GM12878 (cell line): ENCODE measurements at regions not wholly inside any gene's neighbourhood (a gene's known extent, or its start where the extent isn't known, plus 50 kb on each side); places are given as distances from the start of the nearest gene placed in this dataset.

Source experiments
- ATAC-seq: fragments of 200-7000 bp; cut with Tn5 transposase; 3 replicates; pipeline ENCODE4 v1.9.1; 2020; ENCODE audit warnings: mild to moderate bottlenecking, moderate library complexity
- BruUV-seq: library from RNA; stranded (reverse); fragments of 400-500 nt; replicated peaks from 2 replicates; lab custom pipeline; 2021; lab: Mats Ljungman, UMichigan
- CTCF ChIA-PET: fragments of 300-600 bp; sonication (Branson Sonifier 250); formaldehyde crosslinking; extraction: SDS; loops from one replicate; lab custom pipeline; 2021; ENCODE audit warnings: inconsistent platforms; lab: Yijun Ruan, JAX
- POLR2A ChIA-PET: fragments of 350-600 bp; formaldehyde crosslinking; extraction: SDS; loops from one replicate; lab custom pipeline; 2021; ENCODE audit warnings: inconsistent platforms; lab: Charles Lee
- RAD21 ChIA-PET: fragments of 300-600 bp; sonication (Branson Sonifier 250); formaldehyde crosslinking; loops from one replicate; lab custom pipeline; 2023; ENCODE audit warnings: antibody characterized with exemption; ENCODE audit not compliant: unreplicated experiment; lab: Charles Lee
- SMC1A ChIA-PET: fragments of 300-600 bp; sonication (Branson Sonifier 250); formaldehyde crosslinking; loops from one replicate; lab custom pipeline; 2023; ENCODE audit not compliant: unreplicated experiment, uncharacterized antibody; lab: Charles Lee
- DNase-seq: peaks from one replicate; pipeline ENCODE4 v3.0.0-alpha.2; 2011; ENCODE audit warnings: low read depth, low spot score
- FAIRE-seq: peaks from 3 replicates; lab custom pipeline; 2011; peaks lifted over from hg19 to GRCh38; lab: Jason Lieb, UNC
- H2AFZ ChIP-seq: 2 replicates; pipeline ENCODE4 v1.6.0; 2011; ENCODE audit warnings: low read depth, low read length, control low read depth; ENCODE audit not compliant: control insufficient read depth
- H3K27ac ChIP-seq: 2 replicates; pipeline ENCODE4 v1.5.1; 2011; ENCODE audit warnings: control low read depth; ENCODE audit not compliant: control insufficient read depth, insufficient read depth
- H3K27me3 ChIP-seq, 2 experiments: replicated peaks in 1 of 2; 2 replicates each; pipeline versions ENCODE4 v1.6.0 to v1.6.1; 2011; ENCODE audit warnings: low read length in 1 of 2; ENCODE audit not compliant: control insufficient read depth in 2 of 2, insufficient read depth in 2 of 2
- H3K36me3 ChIP-seq, 2 experiments: 2 replicates each; pipeline ENCODE4 v1.5.1; 2011; ENCODE audit warnings: low read length in 1 of 2; ENCODE audit not compliant: control insufficient read depth in 2 of 2, insufficient read depth in 2 of 2
- H3K4me1 ChIP-seq: 2 replicates; pipeline ENCODE4 v1.6.1; 2011; ENCODE audit warnings: mild to moderate bottlenecking, low read length, moderate library complexity, mixed read lengths; ENCODE audit not compliant: control insufficient read depth, insufficient read depth
- H3K4me2 ChIP-seq: 2 replicates; pipeline ENCODE4 v1.6.0; 2011; ENCODE audit warnings: control low read depth; ENCODE audit not compliant: control insufficient read depth, insufficient read depth
- H3K4me3 ChIP-seq: fragments of 200-600 bp; sonication (generic); 2 replicates; pipeline ENCODE4 v1.5.1; 2016
- H3K79me2 ChIP-seq: 2 replicates; pipeline ENCODE4 v1.6.0; 2011; ENCODE audit warnings: low read length; ENCODE audit not compliant: control insufficient read depth, insufficient read depth
- H3K9ac ChIP-seq: 2 replicates; pipeline ENCODE4 v1.8.0; 2011; ENCODE audit warnings: low read length, control low read depth, mixed read lengths; ENCODE audit not compliant: control insufficient read depth, insufficient read depth
- H3K9me3 ChIP-seq: replicated peaks from 3 replicates; pipeline ENCODE4 v1.5.1; 2011; ENCODE audit warnings: mild to moderate bottlenecking, low read length; ENCODE audit not compliant: control insufficient read depth, insufficient read depth
- H4K20me1 ChIP-seq: 2 replicates; pipeline ENCODE4 v1.6.0; 2011; ENCODE audit not compliant: control insufficient read depth, insufficient read depth
- BACH1 ChIP-seq: fragments of 450-650 bp; IDR thresholded peaks from 2 replicates; pipeline ENCODE4 v1.6.1; 2017; ENCODE audit warnings: mild to moderate bottlenecking, borderline replicate concordance
- CHD1 ChIP-seq: IDR thresholded peaks from 2 replicates; pipeline ENCODE4 v1.6.1; 2012; ENCODE audit warnings: low read depth, low read length, improper control_type of control experiment
- CHD2 ChIP-seq: IDR thresholded peaks from 2 replicates; pipeline ENCODE4 v1.6.1; 2011; ENCODE audit warnings: low read depth, low read length, improper control_type of control experiment, borderline replicate concordance
- FOS ChIP-seq: IDR thresholded peaks from 3 replicates; pipeline ENCODE4 v1.6.1; 2011; ENCODE audit warnings: borderline replicate concordance; ENCODE audit not compliant: insufficient read length; ENCODE audit errors: extremely low read depth
- FOXM1 ChIP-seq: IDR thresholded peaks from 2 replicates; pipeline ENCODE4 v1.6.1; 2012; ENCODE audit warnings: low read depth, mild to moderate bottlenecking, inconsistent platforms, low read length, moderate library complexity
- MXI1 ChIP-seq: fragments of 150-350 bp; IDR thresholded peaks from 2 replicates; pipeline ENCODE4 v1.6.1; 2011; ENCODE audit warnings: low read depth, mild to moderate bottlenecking, inconsistent platforms, low read length, improper control_type of control experiment
- NR2F1 ChIP-seq: fragments of 450-650 bp; conservative IDR thresholded peaks from 2 replicates; pipeline ENCODE4 v1.6.1; 2017; ENCODE audit warnings: mild to moderate bottlenecking
- PAX8 ChIP-seq: fragments of 450-650 bp; IDR thresholded peaks from 2 replicates; pipeline ENCODE4 v1.6.1; 2017; ENCODE audit warnings: mild to moderate bottlenecking, moderate library complexity
- RBBP5 ChIP-seq: fragments of 200-600 bp; sonication (generic); conservative IDR thresholded peaks from 2 replicates; pipeline ENCODE4 v1.6.1; 2016
- RUNX3 ChIP-seq: IDR thresholded peaks from 2 replicates; pipeline ENCODE4 v1.6.1; 2012; ENCODE audit warnings: low read length, inconsistent platforms
- SP1 ChIP-seq: IDR thresholded peaks from one replicate; pipeline ENCODE4 v1.6.1; 2011; ENCODE audit warnings: low read depth, low read length
- SUZ12 ChIP-seq: fragments of 200-600 bp; sonication (generic); IDR thresholded peaks from one replicate; pipeline ENCODE4 v1.6.1; 2018; ENCODE audit warnings: antibody characterized with exemption, mild to moderate bottlenecking; ENCODE audit not compliant: unreplicated experiment
- ZNF622 ChIP-seq: fragments of 450-650 bp; IDR thresholded peaks from 2 replicates; pipeline ENCODE4 v1.6.1; 2017; ENCODE audit warnings: mild to moderate bottlenecking, inconsistent platforms
- ZSCAN29 ChIP-seq: fragments of 450-650 bp; IDR thresholded peaks from 2 replicates; pipeline ENCODE4 v1.6.1; 2017; ENCODE audit warnings: mild to moderate bottlenecking, moderate library complexity
- in situ Hi-C: fragments of 300-500 bp; cut with MboI; formaldehyde crosslinking; loops from 9 replicates; pipeline ENCODE4 v1.14.3; 2018; ENCODE audit warnings: mixed read lengths
- intact Hi-C: fragments of 100-400 bp; cut with micrococcal nuclease; formaldehyde crosslinking; loops from one replicate; pipeline ENCODE4 v1.14.2; 2022; ENCODE audit not compliant: unreplicated experiment
- TF ChIP-seq, protein P1 (sequence below): fragments of 450-650 bp; IDR thresholded peaks from 2 replicates; pipeline ENCODE4 v1.6.1; 2017; ENCODE audit warnings: mild to moderate bottlenecking, low read depth, inconsistent platforms; ENCODE audit not compliant: poor library complexity, severe bottlenecking
- TF ChIP-seq, protein P2 (sequence below): fragments of 150-350 bp; IDR thresholded peaks from 2 replicates; pipeline ENCODE4 v1.6.1; 2016; ENCODE audit warnings: low read depth, low read length
- TF ChIP-seq, protein P3 (sequence below): IDR thresholded peaks from 2 replicates; pipeline ENCODE4 v1.6.1; 2012; ENCODE audit warnings: low read length, inconsistent platforms
- TF ChIP-seq, protein P4 (sequence below): fragments of 450-650 bp; IDR thresholded peaks from 2 replicates; pipeline ENCODE4 v1.6.1; 2016; ENCODE audit warnings: mild to moderate bottlenecking

DNA sequence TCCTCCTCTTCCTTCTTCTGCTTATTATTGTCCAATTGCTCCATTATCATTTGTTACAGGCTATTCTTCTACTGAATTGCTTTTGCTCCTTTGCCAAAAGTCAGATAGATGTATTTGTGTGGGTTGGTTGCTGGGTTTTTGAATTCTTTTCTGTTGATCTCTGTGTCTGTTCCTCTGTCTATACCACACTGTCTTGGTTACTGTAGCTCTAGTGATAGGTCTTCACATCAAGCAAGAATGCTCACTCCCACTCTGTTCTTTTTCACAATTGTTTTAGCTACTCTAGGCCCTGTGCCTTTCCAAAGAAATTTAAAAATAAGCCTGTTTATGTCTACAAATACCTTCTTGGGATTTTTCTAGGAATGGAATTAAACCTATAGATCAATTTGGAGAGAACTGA is 217.2 kb downstream of the GALR1 start:
- Histone ChIP-seq H4K20me1 (no peaks in the 10 kb centered on the region), H2AFZ (no peak overlapping the region), H3K4me3 (no peak overlapping the region), H3K79me2 (no peaks in the 10 kb centered on the region), H3K27ac (no peak overlapping the region), H3K27me3 (no peaks in the 10 kb centered on the region), H3K4me2 (no peak overlapping the region), H3K9me3 (no peaks in the 10 kb centered on the region), H3K36me3 (no peaks in the 10 kb centered on the region), H3K4me1 (no peaks in the 10 kb centered on the region), H3K9ac (no peak overlapping the region)
- DNase-seq (no peak), FAIRE-seq (no peak), ATAC-seq (no peak)
- SMC1A ChIA-PET = no interaction called here
- RAD21 ChIA-PET = no interaction called here
- in situ Hi-C loops = no loop called here
- TF ChIP-seq, protein P1, sequence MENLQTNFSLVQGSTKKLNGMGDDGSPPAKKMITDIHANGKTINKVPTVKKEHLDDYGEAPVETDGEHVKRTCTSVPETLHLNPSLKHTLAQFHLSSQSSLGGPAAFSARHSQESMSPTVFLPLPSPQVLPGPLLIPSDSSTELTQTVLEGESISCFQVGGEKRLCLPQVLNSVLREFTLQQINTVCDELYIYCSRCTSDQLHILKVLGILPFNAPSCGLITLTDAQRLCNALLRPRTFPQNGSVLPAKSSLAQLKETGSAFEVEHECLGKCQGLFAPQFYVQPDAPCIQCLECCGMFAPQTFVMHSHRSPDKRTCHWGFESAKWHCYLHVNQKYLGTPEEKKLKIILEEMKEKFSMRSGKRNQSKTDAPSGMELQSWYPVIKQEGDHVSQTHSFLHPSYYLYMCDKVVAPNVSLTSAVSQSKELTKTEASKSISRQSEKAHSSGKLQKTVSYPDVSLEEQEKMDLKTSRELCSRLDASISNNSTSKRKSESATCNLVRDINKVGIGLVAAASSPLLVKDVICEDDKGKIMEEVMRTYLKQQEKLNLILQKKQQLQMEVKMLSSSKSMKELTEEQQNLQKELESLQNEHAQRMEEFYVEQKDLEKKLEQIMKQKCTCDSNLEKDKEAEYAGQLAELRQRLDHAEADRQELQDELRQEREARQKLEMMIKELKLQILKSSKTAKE = no peak
- TF ChIP-seq, protein P2, sequence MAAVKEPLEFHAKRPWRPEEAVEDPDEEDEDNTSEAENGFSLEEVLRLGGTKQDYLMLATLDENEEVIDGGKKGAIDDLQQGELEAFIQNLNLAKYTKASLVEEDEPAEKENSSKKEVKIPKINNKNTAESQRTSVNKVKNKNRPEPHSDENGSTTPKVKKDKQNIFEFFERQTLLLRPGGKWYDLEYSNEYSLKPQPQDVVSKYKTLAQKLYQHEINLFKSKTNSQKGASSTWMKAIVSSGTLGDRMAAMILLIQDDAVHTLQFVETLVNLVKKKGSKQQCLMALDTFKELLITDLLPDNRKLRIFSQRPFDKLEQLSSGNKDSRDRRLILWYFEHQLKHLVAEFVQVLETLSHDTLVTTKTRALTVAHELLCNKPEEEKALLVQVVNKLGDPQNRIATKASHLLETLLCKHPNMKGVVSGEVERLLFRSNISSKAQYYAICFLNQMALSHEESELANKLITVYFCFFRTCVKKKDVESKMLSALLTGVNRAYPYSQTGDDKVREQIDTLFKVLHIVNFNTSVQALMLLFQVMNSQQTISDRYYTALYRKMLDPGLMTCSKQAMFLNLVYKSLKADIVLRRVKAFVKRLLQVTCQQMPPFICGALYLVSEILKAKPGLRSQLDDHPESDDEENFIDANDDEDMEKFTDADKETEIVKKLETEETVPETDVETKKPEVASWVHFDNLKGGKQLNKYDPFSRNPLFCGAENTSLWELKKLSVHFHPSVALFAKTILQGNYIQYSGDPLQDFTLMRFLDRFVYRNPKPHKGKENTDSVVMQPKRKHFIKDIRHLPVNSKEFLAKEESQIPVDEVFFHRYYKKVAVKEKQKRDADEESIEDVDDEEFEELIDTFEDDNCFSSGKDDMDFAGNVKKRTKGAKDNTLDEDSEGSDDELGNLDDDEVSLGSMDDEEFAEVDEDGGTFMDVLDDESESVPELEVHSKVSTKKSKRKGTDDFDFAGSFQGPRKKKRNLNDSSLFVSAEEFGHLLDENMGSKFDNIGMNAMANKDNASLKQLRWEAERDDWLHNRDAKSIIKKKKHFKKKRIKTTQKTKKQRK = no peak
- TF ChIP-seq RBBP5 = no peak
- no peak for TF ChIP-seq RUNX3
- no peak for TF ChIP-seq ZNF622
- TF ChIP-seq, protein P3, sequence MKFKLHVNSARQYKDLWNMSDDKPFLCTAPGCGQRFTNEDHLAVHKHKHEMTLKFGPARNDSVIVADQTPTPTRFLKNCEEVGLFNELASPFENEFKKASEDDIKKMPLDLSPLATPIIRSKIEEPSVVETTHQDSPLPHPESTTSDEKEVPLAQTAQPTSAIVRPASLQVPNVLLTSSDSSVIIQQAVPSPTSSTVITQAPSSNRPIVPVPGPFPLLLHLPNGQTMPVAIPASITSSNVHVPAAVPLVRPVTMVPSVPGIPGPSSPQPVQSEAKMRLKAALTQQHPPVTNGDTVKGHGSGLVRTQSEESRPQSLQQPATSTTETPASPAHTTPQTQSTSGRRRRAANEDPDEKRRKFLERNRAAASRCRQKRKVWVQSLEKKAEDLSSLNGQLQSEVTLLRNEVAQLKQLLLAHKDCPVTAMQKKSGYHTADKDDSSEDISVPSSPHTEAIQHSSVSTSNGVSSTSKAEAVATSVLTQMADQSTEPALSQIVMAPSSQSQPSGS = no peak
- TF ChIP-seq CHD1 = no peak
- no peak for TF ChIP-seq MXI1
- no peak for TF ChIP-seq PAX8
- no peak for TF ChIP-seq FOS
- no peak for TF ChIP-seq CHD2
- no peak for TF ChIP-seq NR2F1
- no peak for TF ChIP-seq BACH1
- TF ChIP-seq SP1 = no peak
- TF ChIP-seq FOXM1 = no peak
- TF ChIP-seq ZSCAN29 = no peak
- TF ChIP-seq, protein P4, sequence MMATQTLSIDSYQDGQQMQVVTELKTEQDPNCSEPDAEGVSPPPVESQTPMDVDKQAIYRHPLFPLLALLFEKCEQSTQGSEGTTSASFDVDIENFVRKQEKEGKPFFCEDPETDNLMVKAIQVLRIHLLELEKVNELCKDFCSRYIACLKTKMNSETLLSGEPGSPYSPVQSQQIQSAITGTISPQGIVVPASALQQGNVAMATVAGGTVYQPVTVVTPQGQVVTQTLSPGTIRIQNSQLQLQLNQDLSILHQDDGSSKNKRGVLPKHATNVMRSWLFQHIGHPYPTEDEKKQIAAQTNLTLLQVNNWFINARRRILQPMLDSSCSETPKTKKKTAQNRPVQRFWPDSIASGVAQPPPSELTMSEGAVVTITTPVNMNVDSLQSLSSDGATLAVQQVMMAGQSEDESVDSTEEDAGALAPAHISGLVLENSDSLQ = no peak
- TF ChIP-seq SUZ12 = no peak
- CTCF ChIA-PET = no interaction called here
- BruUV-seq = no TSS peak
- intact Hi-C loops = no loop called here
- POLR2A ChIA-PET = no interaction called here
